GM21737 (cell line): ENCODE measurements at regions not wholly inside any gene's neighbourhood (a gene's known extent, or its start where the extent isn't known, plus 50 kb on each side); places are given as distances from the start of the nearest gene placed in this dataset.

Experiments
- ATAC-seq: cut with Tn5 transposase; IDR thresholded peaks from one replicate; pipeline ENCODE4 v1.9.1; 2021; ENCODE audit warnings: mild to moderate bottlenecking, moderate library complexity; ENCODE audit not compliant: unreplicated experiment

DNA sequence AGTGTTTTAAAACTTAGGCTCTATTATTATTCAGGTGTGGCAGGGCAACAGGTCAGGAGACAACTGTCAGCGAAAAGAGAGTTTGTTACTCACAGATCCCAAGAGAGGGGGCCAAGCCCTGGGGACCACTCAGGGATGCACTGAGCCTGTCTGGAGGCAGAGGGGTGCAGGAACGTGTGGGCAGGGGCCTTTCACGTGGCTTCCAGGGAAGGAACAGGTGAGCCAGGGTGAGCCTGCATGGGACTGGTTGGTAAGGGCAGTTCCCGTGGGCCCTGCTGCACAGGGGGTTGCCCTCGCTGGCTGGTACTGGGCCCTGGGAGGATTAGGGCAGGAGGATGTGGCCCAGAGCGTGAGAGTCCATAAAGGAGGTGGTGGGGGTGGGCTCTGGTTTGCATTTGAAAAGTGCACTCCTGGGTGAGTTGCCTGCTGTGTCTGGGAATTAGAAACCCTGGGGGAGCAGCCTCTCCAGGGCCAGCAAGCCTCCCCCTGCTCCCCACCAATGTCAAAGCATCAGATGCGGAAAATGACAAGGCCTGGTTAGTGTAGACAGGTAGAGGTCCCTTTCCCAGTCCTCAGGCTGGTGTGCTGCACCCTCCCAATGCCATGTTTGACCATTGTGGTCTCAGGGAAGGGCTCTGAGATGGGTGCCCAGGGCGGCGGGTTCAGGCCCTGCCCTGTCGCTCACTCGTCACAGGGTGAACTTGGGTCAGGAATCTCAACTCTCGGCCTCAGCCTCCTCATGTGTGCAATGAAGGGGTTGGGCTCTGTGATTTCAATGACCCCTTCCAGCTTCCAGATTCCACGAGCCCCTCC is 127.4 kb upstream of the RPS6KA2 start:
- ATAC-seq: no peak

DNA sequence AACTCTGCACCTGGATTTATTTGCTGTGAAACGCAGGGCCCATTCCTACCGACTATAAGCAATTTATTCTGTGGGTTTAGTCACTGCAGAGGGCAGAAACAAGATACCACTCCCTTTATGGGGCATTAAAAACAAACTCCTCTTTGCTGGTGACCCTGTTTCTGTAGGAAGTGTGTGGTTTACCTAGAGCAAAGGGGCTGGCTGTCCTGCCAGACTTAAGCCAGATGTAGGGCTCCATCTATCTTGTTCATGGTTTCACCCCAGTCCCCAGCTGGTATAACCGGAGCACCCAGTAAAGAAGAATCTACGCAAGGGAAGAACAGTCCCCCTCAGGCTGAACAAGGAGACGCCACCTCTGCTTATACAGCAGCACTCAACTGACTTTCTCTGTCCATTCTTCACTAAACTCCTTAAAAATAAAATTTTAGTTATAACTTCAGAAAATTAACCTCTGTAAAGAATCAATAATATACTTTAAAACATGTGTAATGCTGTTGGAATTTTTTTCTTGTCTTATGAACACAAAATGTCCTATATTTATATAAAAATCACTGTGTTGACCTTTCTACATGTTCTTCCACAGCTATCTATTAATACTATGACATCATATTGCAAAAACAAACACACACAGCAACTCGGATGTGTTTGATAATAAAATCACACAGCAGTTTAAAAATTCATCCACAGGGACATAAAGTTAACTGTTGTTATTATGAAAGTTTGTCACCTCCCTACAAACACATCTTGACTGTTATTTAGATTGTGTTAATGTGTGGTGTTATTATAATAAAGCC is 126.1 kb upstream of the RPS6KA2 start:
- no peak for ATAC-seq

DNA sequence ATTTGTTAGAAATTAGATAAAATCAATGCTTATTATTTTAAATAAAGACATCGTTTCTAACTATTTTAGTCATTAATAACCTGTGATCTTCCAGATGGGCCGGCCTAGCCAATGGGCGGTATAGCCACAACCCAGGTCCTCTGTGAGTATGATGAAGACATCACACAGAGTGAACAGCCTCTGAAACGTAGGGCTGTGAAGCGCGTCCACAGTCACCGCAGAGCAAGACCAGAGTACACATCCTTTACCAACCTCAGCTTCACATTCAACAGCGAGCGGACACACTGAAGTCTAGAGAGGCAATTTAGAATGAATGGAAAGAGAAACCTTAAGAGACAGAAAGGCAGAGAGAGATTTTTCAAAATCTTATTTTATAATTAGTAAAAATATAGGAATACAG is 125.0 kb upstream of the RPS6KA2 start:
- peak; percentile 80 for ATAC-seq

DNA sequence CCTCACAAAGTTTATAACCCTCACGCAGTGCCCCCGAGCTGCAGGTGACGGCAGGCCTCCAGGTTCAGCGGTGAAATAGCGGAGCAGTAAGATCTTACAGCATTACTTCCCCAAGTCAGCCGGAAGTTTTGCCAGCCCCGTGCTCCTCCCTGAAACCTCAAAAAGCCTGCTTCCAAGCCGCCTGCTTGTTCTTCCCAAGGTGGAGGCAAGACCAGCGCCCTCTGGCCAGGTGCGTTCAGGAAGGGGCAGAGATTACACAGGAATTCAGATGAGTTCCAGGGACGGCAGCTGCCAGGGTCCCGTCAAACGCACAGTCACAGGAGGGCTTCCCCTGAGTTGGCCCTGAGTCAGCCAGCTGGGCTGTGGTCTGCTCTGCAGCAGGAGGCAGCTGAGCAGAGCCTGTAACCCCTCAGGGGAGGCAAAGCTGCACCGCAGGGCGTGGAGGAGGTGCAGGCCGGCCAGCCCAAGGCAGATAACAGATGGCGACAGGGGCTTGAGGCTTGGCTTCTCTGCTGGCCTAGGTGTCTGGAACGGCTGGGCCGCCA is 124.1 kb upstream of the RPS6KA2 start:
- peak; percentile 87 for ATAC-seq

DNA sequence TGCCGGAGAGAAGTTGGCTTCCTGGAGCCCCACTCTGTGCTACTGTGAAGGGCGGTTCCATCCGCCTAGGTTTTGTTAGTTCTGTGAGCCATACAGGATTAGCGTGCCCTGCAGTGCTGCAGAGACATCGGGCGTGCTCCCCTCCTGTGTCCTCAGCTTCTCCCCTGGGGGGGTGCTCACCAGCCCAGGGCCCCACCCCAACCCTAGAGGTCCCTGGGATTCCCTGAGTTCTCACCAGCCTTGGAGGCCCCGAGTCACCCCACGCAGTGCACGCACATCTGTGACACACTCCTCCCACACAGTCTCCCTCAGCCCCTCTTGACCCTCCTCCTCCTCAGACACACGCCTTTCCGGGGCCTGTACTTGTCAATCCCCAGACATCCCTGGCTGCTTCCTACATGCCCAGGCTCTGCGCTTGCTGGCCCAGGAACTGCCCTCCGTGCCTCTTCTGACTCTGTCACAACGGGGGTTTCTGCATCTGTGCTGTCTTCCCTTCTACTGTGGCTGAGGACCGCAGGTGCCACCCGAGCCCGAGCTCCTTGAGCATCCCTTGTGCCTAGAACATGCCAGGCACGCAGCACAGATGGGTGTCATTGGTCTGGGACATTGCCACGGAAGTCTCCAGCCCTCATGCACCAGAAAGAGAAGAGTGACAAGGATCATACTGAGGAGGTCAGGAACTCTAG is 123.2 kb upstream of the RPS6KA2 start:
- no peak for ATAC-seq

DNA sequence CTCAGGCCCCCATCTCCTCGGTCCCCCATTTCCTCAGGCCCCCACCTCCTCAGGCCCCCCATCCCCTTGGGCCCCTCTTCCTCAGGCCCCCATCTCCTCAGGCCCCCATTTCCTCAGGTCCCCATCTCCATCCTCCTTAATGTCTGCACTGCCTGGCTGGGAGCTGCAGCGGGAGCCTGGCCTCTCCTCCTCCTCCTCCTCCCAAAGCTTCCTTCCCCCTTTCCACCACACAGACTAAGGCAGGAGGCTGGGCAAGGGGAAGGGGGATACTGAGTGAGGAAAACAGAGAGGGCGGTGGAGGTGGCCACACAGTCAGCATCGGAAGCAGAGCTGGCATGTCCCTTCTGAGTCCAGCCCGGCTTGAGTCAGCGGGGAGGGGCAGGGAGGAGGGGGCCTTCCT is 122.6 kb upstream of the RPS6KA2 start:
- no peak for ATAC-seq

DNA sequence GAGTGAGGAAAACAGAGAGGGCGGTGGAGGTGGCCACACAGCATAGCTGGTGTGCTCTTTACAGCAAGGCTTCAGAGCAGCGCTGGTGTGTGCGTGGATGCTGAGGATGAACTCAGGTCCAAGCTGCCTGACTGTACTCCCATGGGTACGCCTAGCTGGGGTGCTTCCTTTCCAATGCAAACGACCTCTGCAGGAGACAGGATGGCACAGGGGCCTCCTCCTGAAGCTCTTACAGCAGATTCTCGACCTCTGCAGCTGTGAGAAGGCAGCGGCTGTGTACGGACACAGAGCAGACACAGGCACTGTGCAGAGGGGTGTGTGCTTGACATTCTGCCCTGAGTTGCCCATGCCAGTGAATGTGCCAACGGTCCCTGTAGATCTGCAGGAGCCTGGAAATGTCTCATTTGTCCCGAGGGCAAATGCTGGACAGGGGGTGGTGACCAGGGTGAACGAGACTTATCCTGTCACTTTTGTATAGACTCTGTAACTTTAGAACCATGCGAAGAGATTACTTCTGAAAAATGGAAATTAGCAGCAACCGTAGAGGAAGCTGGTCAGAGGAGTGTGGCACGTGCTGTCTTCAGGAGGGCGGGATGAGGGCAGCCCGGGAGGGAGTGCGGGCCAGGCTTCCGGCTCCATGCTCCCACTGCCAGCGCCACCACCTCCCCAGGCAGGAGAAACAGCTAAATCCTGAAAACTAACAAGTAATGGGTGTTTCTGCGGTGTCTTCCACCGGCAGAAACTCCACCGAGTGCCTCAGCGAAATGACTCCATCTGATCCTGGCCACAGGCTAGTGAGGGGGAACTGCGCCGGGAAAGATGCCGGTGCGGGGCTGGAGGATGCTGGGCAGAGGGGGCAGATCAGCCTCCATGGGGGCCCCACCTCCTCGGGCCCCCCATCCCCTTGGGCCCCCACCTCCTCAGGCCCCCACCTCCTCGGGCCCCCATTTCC is 120.9 kb upstream of the RPS6KA2 start:
- ATAC-seq: no peak

DNA sequence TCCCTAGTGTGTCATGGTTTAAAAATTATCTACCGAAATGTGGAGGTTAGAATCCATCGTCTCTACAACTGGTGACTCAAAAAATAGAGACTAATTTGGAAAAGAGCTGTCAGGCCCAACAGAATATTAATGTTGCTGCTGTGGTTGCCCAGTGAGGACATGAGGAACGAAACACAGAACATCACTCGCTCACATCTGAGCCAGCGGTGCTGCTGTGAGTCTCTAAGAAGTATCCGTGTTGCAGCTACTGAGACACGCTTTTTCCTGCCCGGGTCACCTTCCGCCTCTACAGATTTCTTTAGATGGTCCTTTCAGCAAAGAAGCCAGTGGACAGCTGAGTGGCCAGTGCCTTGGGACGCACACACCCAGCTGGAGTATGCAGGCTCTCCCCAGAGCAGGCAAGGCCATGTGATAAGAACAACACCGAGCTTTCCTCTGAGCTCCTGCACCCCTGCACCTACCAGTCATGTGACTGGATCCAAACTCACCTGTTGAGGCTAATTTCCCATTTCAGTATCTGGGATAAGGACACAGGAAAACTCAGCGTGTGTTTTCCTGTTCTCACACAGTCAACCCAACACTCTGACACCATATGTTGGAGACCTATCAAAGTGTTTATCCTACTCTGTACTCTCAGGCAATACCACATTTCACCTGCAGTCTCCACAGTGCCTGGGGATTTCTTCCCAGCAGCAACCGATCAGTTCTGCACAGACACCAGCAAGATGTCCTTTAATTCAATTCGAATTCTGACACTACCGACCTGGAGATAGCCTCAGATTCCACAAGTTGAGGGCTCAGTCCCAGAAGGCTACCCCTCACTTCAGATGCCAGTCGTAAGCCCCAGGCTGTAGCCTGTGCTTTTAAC is 119.0 kb upstream of the RPS6KA2 start:
- no peak for ATAC-seq

DNA sequence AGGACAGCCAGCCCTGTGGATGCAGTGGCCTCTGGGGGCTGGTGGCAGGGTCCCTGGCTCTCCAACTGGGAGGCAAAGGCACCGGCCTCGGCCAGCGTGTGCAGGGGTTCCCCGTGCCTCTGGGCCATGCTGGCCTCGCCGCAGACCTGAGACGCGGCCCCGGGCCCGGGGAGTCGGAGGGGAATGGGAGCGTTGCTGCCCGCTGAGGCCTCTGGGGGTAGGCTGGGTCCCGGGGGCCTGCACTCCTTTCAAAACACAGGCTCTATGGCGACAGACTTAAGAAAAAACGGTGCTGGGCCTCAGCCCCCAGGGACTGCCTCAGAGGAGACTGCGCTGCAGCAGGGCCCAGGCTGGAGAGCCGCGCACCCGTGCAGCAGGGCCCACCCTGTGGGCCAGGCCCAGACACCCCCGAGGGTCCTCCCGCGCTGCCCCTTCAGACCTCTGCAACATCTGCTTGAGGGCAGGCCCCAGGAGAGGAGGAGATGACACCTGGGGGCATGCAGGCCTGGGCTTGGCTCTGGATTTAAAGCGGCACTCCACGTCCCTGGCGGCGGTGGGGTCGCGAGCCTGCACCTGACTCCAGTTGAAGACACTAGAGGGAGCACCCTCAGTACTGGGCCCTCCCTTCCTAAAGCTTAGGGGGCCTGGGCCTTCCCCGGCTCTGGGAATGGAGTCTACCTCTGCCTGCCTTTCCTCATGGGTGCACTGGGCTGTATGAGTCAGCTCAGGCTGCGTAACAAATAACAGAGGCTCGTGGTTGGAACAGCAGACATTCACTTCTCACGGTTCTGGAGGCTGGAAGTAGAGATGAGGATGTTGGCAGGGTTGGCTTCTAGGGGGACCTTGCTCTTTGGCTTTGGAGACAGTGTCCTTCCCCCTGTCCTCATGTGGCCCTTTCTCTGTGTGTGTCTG is 117.4 kb upstream of the RPS6KA2 start:
- ATAC-seq: no peak

DNA sequence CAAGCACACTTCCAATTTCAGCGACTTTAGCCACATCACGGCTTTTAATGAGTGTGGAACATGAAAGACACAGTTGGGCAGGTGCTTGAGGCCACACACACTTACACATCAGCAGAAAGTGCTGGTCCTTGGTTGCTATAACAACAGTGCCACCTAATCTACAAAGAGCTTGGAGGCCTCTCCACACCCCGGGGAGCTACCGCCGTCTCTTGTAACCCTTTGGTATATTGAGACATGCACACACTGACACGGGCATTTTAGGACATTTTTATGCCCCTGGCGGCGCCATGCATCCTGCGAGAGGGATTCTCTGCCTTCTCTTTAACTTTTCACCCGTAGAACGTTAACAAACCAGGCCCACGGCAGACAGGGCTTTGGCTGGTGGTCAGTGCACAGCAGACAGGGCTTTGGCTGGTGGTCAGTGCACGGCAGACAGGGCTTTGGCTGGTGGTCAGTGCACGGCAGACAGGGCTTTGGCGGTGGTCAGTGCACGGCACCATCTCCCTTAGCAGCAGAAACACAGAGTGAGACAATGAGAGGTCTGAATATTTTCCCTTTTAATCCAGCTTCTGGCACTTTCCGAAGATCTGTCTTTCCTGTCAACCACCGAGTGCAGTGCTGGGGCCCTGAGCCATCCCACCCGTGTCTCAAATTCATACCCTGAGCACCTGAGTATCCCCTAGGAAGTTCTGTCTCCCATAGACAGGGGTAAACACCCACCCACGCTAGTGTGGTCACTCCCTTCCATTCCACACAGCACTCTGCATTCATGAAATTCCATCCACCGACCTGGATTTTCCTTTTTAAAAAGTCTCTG is 116.6 kb upstream of the RPS6KA2 start:
- ATAC-seq: no peak

DNA sequence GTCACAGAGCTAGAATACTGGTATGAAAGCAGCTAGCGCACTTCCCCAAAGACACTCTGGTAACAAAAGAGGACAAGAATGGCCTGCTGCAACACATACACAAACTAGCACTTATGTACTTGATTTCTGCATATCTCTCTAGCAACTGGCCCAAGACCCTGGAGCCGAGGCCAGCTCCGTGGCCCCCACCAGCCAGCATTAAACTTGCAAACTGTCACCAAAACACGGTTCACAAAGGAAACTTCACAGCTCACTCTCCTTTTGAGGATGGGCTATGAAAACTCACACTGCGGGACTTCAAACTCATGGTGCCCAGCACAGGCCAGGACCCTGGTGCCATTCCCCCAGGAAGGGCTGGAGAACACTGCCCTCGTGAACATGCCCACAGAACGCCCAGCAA is 115.9 kb upstream of the RPS6KA2 start:
- no peak for ATAC-seq

DNA sequence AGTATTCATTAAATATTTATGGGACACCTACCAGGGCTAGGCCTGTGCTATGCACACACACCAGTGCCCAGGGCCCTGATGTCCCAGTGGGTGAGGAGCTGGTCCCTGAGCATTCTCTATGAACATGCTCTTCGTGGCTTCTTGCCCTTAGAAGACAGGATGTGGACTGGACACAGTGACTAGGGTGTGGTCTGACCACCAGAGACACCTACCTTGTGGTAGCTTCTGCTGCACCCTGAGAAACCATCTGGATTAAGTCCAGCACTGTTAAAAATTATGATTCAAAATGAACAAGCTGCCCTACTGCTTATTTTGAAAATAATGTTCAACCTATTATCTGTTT is 112.9 kb upstream of the RPS6KA2 start:
- no peak for ATAC-seq

DNA sequence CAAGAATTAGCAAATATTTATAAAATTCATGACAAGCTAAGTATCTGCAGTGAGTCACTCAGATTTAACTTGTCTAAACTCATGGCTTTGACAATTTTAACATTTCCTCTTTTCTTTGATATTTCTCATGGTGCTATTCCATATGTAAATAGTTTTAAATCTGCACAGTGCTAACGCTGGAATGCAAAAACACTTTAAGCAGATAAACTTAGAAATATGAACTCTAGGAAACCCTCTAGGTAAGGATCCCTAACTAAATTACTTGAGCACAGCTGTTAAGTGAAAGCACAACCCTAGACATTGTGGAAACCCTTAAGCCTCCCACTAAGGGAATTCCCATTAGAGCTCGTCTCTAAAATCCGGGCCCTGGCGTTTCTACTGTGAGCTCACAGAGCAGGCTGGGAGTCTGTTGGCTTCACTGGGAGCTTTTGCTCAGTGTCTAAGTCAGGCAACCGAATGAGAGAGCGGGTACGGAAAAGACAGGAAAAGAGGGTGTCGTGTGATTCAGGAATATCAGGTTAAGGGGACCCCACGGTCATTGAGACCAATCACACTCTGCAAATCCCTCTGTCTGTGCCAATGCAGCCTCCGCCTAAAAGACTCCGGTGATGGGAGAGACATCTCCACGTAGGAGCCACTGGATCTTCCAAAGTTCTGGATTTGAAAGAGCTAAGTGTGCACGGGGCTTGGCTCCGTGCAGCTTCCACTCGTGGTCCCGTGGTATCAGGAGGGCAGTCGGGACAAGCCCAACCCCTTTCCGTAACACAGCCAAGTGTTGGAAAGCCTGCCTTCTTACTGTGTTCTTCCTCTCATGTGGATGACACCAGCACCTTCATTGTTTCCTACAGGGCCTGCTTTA is 112.3 kb upstream of the RPS6KA2 start:
- no peak for ATAC-seq

DNA sequence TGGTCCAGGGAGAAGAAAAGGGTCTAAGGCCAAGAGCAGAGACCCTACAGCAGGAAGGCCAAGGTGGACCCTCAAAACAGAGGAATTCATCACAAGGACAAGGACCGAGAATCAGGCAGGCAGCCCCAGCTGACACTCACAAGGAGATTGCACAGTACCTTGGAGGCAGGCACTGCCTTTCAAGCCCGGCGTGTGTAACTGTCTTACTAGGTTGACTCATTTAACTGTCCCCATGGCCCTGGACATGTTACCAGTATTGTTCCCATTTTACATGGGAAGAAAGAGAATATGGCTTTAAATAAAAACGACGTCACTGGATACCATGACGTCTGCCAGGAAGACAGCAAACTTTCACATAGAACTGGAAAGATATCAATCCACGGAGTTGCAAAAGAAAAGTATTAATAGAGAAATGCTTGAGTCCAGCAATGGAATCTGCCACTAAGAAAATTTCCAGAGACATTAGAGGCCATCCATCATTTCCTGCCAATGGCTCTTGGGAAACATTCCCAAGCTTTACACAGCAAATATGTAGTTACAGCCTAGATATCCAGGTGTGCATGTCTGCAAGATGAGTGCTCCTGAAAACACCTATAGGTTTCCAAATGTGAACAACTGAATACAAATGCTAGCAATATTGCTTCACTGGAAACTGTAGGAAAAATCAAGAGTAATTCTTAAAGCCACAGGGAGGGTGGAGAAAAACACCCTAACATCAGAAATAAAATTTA is 111.5 kb upstream of the RPS6KA2 start:
- no peak for ATAC-seq

DNA sequence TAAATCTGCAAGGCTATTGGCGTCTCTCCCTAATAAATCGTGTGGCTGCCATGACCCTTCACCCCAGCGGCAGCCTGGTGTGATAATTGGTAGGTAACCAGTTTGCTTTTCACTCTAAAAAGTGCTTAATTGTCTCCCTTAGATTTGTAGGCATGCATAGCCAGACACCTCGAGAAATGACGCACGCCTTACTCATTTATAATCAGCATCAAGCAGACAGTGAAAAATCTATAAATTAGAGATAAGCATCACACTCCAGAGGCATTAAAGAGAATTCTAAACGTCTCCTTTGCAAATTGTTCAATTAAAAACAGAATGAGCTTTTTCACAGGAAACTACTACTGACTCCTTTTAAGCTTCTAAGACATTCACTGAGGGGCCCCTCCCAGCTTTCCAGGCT is 110.2 kb upstream of the RPS6KA2 start:
- ATAC-seq: no peak

DNA sequence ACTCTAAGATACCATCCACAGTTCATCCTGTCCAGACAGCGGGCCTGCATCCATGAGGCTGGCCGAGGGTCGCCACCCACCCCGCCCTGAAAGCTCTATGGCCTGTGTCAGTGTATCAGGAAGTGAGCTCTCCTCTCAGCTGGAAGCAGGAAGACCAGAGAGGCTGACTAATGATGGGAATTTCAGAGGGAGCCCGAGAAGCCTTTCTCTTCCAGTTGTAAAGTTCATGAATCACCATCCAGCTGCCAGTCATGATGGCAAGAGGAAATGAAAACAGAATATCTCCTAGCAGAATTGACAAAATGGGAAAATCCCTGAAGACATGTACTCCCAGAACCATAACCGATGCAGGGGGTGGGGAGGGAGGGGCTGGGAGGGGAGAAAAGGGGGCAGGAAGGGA is 109.6 kb upstream of the RPS6KA2 start:
- no peak for ATAC-seq
